G401 (cell line): ENCODE measurements at regions not wholly inside any gene's neighbourhood (a gene's known extent, or its start where the extent isn't known, plus 50 kb on each side); places are given as distances from the start of the nearest gene placed in this dataset.

Source experiments
- DNase-seq: peaks from one replicate; pipeline ENCODE4 v3.0.0-alpha.2; 2015; ENCODE audit warnings: low spot score
- in situ Hi-C: cut with HindIII; loops from 2 replicates; pipeline ENCODE4 v1.10.0; 2016; ENCODE audit warnings: low sequenced_read_pairs, mixed read lengths

GRCh38 chr2:145168091-145168490 is 648.2 kb upstream of the ZEB2 start:
- DNase-seq: no peak
- in situ Hi-C loops: no loop called here

- in situ Hi-C loops: no loop called here
- no peak for DNase-seq
These were observed 646.9 kb upstream of the ZEB2 start for GRCh38 chr2:145166731-145167302.

- DNase-seq: no peak
- in situ Hi-C loops: no loop called here
These were observed 641.7 kb upstream of the ZEB2 start for GRCh38 chr2:145161656-145162055.

- no peak for DNase-seq
- in situ Hi-C loops: no loop called here
These were observed 640.9 kb upstream of the ZEB2 start for GRCh38 chr2:145160855-145161254.

- DNase-seq: no peak
- in situ Hi-C loops: no loop called here
These were observed 639.8 kb upstream of the ZEB2 start for GRCh38 chr2:145159676-145160075.

- DNase-seq: no peak
- in situ Hi-C loops: no loop called here
These were observed 638.0 kb upstream of the ZEB2 start for GRCh38 chr2:145157741-145158591.

GRCh38 chr2:145157036-145157675 is 637.2 kb upstream of the ZEB2 start:
- DNase-seq: no peak
- in situ Hi-C loops: no loop called here

GRCh38 chr2:145156199-145156598 is 636.3 kb upstream of the ZEB2 start:
- in situ Hi-C loops: no loop called here
- DNase-seq: no peak

- DNase-seq: no peak
- in situ Hi-C loops: no loop called here
These were observed 635.3 kb upstream of the ZEB2 start for GRCh38 chr2:145155196-145155595.

- in situ Hi-C loops: no loop called here
- no peak for DNase-seq
These were observed 634.8 kb upstream of the ZEB2 start for GRCh38 chr2:145154731-145155130.

- in situ Hi-C loops: no loop called here
- no peak for DNase-seq
These were observed 626.8 kb upstream of the ZEB2 start for GRCh38 chr2:145146691-145147090.

- in situ Hi-C loops: no loop called here
- no peak for DNase-seq
These were observed 624.3 kb upstream of the ZEB2 start for GRCh38 chr2:145144131-145144728.

- no peak for DNase-seq
- in situ Hi-C loops: no loop called here
These were observed 622.1 kb upstream of the ZEB2 start for GRCh38 chr2:145141981-145142380.

GRCh38 chr2:145140658-145141057 is 620.7 kb upstream of the ZEB2 start:
- in situ Hi-C loops: no loop called here
- DNase-seq: no peak

GRCh38 chr2:145138626-145139025 is 618.7 kb upstream of the ZEB2 start:
- in situ Hi-C loops: no loop called here
- no peak for DNase-seq

GRCh38 chr2:145137901-145138300 is 618.0 kb upstream of the ZEB2 start:
- no peak for DNase-seq
- in situ Hi-C loops: no loop called here

- in situ Hi-C loops: no loop called here
- DNase-seq: no peak
These were observed 617.3 kb upstream of the ZEB2 start for GRCh38 chr2:145137211-145137610.

- no peak for DNase-seq
- in situ Hi-C loops: no loop called here
These were observed 616.8 kb upstream of the ZEB2 start for GRCh38 chr2:145136702-145137101.

GRCh38 chr2:145126146-145126545 is 606.2 kb upstream of the ZEB2 start:
- DNase-seq: no peak
- in situ Hi-C loops: no loop called here

GRCh38 chr2:145124085-145124484 is 604.2 kb upstream of the ZEB2 start:
- in situ Hi-C loops: no loop called here
- DNase-seq: no peak
